HG02798 (cell line): ENCODE measurements at regions not wholly inside any gene's neighbourhood (a gene's known extent, or its start where the extent isn't known, plus 50 kb on each side); places are given as distances from the start of the nearest gene placed in this dataset.
"Not testable (repeated sequence)": the region's sequence is repeated elsewhere in the genome, so short reads cannot be mapped to it uniquely, and the experiment has no call there.

Experiments
- ATAC-seq: cut with Tn5 transposase; IDR thresholded peaks from one replicate; pipeline ENCODE4 v1.9.1; 2021; ENCODE audit warnings: mild to moderate bottlenecking; ENCODE audit not compliant: unreplicated experiment, poor library complexity

DNA sequence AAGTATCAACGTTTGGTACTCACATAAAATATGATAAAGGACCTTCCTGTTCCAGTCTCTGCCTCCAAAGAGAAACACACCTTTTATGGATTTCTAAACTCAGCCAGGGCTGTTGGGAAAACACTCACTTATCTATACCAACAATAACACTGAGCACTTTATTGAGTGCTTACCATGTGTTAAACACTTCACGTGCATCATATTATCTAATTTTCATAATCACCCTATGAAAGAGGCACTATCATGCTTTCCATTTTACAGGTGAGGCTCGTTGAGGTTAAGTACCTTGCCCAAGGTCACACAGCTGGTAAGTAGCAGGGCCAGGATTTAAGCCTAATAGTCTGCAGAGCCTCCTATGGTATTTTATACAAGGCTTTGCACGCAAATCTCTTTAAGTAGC, 251.5 kb upstream of the SOX9 start:
- no peak for ATAC-seq

DNA sequence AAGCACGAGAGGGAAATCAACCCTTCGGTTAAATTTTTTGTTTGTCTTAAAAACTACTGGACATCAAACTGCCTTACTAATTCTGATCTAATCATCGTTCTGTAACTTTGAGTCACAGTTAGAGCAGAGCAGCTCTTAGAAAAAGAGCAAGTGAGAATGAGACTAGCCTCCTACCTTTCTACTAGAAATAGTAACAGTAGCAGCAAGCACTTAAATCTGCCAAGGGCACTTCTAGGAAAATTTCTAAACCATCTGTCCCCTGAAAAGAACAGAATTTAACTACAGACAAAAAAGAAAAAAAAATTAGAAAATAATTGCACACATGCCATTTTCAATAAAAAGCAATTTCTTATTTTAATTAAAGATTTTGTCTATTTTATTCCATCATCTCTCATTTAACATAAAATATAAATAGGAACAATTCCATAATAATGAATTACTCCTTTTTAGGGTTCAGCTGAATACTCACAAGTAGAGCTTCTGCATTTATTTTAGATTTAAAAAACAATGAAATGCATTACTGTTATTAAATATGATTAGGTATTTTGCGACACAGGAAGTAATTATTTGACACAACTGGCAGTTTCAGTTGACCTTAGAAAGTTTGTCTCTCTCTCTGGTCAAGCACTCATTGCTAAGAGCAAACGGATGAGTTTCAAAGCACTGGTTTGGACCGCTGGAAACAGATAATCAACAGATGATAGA, 250.8 kb upstream of the SOX9 start:
- no peak for ATAC-seq

DNA sequence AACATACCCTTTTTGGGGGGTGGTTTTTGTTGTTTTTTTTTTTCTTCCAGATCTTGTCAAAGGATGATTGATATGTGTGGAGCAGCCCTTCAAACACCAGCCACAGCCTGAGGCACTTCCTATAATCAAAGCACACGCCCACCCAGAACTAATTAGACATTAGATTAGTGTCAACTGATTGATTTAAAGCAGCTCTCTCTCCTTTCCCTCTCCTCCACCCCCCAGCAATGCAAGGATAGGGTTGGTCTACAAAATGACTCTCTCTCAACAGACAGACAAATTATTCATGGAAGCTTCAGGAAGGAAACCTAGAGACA, 250.3 kb upstream of the SOX9 start:
- ATAC-seq: no peak

DNA sequence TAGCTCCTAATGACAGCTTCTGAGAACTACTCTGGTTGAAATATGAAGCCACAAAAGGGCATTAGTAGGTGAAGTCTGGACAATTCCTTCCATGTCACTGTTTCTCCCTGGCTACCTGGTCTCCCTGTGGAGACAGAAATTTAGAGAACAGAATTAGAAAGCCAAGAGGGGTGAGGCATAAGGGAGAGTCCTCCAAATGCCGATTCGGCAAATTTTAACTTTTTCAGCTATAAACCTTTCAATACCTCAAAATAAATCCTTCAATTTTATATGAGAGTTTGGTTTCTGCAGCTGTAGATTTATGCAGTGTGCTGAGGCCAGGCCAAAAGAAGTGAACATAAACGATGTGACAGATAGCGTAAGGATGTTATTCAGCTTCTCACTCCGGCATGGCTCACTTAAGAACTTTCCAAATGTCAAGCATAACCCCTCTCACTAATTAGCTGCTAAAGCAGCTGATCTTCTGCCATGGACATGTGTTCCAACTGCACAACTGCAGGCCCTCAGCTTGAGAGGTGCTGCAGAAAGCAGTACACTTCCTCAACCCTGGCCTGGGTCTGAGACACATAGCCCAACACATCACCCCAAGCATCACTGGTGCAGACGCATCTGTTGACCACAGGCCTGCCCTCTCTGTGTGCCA, 247.9 kb upstream of the SOX9 start:
- no peak for ATAC-seq

DNA sequence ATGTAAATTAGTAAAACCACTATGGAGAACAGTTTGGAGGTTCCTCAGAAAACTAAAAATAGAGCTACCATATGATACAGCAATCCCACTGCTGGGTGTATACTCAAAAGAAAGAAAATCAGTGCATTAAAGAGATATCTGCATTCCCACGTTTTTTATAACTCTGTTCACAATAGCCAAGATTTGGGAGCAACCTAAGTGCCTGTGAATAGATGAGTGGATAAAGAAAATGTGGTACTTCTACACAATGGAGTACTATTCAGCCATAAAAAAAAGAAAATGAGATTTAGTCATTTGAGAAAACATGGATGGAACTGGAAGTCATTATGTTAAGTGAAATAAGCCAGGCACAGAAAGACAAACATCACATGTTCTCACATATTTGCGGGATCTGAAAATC, 246.0 kb upstream of the SOX9 start:
- ATAC-seq: not testable (repeated sequence)

DNA sequence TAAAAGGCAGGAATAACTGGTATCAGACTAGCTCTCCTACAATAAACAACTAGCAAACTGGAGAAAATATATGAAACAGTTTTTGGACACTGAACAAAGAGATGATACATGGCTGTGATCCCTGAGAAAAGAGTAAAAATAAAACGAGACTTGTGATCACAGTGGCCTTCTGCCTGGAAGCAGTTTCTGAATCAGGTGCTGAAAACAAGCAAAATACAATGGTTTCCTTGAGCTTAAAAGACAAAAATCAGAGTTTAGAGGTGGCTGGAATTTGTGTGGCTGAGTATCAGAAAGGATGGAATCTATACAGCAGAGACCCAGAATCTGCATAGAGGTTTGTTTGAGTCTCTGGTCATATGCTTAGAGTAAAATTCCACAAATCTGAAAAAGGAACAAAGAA, 242.5 kb upstream of the SOX9 start:
- no peak for ATAC-seq

DNA sequence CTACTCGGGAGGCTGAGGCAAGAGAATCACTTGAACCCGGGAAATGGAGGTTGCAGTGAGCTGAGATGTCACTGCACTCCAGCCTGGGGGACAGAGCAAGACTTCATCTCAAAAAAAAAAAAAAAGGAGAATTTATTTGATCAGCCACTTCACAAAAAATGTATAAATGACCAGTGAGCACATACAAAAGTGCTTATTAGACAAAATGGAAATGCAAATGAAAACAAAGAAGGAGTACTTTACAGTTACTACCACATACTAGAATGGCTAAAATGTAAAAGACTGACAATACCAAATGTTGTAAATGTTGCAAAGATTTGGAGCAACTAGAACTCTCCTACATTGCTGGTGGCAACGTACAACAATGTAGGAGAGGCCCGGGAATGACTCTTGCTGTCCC, 241.8 kb upstream of the SOX9 start:
- no peak for ATAC-seq

DNA sequence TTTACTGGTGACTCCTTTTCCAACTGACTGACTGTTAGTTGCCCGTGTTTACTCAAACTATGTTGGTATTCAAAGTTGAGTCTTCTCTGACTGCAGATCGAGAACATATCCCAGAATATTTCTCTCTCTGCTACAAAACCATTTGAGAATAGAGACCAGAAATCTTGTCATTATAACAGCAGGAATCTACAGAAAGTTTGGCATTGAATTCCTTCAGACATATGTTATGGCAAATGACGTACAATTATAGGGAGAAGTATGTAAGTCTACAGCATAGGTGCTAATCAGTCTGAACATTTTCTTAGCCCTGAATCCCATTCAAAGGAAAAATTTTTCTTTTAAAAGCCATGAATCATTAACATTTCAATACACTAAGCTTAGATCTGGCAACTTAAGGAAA, 239.8 kb upstream of the SOX9 start:
- ATAC-seq: no peak

DNA sequence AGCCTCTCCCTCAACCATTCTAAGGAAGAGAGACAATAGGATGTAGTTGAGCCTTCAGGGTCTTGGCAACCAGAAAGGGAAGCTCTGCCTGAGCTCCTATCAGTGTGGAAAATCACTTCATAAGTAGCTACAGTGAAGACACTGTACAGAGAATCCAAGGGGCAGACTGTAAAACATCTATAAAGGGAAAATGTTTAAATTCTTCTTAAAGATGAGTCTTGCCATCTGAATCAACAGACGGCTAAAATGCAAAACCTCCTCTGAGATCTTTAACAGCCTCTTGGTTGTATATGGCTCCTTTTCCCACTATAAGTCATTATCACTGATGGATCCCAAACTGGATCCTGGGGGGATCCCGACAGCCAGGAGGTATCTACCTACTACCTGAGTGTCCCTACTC, 239.2 kb upstream of the SOX9 start:
- no peak for ATAC-seq

DNA sequence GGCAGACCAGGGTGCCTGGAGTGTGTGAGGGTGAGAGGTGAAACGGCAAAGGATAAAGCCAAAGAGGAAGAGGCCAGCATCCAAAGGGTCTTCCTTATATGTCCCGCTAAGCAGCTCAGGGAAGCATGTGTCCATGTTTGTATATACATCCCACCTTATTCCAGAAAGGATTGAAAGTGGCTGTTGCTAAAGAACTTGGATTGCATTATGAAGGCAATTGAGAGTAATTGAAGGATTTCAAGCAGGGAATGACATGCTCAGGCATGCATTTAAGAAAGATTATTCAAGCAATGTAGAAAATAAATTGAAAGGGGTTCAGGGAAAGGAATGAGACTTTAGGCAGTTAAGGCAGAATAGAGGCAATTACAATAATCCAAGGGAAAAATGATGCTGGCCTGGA, 237.6 kb upstream of the SOX9 start:
- ATAC-seq: no peak

DNA sequence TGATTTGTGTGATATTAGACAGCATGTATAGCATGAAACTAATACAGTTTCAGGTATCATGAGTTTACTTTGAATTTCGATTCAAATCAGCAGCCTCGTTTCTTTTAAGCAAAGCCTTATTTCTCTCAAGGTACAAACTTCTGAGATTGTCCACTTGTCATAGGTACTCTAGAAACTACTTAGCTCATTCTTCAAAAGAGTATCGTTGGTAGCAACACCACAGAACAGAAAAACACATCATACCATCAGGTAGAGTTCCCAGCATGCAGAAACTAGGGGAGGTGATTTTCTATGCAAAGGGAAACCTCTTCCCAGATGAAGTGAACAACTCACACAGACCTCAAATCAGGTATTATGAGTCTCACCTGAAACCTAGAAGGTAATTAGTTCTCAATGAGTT, 237.0 kb upstream of the SOX9 start:
- no peak for ATAC-seq

DNA sequence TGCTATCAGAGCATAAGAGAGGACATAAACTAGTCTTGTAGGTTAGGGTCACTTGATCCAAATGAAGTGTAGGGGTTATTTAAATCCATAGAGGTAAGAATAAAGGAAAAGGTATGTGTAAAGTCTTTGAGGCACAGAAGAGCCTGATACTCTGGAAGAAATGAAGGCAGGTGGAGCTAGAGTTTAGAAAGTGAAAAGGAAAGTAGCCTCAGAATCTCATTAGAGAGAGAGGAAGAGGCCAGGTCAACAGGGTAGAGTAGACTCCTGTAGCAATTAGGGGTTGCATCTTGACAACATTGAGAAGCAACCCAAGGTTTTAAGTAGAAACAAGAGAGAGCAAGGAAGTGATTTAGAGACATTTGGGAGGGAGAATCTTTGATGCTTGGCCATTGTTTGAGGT, 235.2 kb upstream of the SOX9 start:
- peak; percentile 55 for ATAC-seq

DNA sequence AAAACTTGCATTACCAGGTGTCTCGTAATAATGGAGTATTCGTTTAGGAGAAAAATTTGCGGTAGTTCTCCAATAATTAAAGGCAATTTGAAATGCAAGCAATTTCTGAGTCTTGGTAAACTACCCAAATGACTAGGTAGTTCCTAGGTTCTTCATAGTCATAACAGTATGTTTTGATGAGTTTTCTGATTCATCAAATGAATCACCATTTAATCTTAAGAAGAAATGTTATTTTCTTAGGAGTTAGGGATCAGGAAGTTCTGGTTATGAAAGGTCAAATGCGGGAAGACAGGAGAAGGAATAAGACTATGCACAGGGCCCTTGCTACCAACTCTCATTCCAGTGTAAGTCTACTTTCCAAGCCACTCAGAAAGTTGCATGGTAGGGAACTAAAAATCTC, 221.5 kb upstream of the SOX9 start:
- ATAC-seq: no peak

DNA sequence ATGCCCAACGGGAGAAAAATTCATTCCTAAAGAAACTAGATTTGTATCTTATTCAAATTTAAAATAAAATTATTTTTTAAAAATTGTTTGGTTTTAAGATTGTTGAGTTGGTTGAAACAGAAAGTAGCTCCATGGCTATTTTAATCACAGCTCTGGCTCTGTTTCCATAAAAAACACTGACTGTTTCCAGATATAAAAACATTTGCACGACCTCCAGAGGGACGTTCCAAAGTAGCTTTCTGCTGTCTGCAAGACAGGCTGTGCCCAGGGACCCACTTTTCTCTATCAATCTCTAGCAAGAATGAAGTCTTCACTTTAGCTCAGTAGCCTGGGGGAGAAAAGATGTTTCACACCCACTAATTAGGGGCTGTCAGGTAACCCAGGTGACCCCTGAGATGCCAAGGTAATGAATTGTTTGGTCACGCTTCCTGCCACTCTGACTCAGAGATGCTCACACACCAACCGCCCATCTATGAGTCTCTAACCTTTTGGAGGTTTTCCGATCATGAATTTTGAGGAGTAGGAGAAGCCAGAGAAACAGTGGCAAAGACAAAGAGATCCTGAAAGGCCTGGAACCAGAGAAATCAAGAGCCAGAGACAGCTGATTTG, 220.1 kb upstream of the SOX9 start:
- no peak for ATAC-seq

DNA sequence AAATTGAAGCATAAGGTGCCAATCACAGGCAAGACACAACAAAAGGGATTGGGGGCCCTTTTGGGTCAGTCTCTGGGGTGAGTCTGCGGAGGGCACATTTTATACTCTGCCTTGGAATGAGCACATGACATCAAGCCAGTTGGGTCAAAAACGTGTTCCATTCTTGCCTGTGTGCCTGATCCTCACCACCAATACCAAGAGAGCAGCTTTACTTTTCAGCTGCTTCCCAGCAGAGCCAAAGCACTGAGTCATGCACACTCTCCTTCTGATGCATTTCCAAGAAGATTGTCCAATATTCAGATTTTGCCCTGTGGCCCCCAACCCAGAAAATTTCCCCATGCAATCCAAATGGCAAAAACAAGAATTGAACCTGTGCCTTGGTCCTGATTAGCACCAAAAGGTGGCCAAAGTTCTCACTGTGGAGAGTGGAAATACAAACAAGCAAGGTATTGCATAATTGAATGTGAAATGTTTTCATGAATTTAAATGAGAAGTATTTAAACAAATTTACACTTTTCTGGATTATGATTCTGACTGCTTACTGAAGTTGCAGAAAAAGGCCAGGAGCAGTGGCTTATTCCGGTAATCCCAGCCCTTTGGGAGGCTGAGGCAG, 217.8 kb upstream of the SOX9 start:
- ATAC-seq: no peak

DNA sequence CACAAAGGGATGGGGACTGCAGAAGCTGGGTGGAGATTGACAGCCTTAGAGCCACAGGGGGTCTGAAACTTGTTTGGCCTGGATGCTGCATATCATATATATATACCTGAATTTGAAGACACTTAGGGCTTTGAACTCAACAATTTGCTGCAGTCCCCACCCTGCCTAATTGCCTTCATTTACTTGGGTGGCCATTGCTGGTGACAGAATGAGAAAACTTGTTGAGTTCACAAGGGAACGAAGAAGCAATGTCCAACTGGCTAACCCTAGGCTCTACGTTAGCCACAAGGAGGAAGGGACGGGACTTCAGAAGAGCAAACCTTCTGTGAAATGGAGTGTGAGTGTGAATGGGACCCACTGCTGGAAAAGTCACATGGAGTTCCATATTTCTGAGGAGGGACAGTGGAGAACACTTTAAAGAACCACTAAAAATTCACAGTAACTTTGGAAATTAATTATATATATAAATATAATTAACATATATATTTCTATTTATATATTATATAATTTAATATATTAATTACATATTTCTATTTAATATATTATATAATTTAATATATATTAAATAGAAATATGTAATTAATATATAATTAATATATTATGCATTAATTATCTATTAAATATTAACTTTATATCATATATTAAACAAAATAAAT, 215.3 kb upstream of the SOX9 start:
- ATAC-seq: no peak

DNA sequence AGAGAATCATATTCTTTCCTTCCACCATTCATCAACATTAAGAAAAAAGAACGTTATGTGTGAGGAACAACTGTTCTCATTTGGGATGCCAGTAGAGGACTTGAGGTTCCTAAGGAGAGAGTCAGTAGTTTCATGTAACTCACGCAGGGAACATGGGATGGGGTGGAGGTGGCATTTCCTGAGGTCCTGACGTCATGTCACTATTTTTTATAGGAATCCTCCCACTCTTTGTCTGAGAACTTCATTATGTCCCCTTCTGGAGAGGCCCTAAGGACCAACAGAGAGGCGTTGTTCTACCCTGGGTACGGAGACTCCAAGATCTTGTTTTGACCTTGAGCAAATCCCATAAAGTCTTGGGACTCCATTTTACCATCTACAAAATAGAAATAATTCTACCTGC, 211.7 kb upstream of the SOX9 start:
- no peak for ATAC-seq

DNA sequence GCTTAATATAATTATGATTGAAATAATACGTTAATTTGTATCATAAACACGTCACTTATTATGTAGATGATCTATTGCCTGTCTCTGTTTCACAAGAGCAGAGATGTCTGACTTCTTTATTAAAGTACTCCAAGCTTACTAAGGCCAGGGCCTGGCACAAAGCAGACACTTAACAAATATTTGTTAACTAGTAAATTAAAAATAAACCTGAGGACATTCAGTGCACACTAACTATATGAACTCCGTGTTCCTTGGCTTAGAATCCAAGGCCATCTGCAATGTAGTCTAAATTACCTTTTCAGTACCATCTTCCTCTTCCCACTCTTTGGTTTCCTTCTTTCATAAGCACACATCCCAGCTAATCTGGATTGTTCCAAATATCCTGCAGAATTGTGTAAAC, 210.8 kb upstream of the SOX9 start:
- ATAC-seq: no peak

DNA sequence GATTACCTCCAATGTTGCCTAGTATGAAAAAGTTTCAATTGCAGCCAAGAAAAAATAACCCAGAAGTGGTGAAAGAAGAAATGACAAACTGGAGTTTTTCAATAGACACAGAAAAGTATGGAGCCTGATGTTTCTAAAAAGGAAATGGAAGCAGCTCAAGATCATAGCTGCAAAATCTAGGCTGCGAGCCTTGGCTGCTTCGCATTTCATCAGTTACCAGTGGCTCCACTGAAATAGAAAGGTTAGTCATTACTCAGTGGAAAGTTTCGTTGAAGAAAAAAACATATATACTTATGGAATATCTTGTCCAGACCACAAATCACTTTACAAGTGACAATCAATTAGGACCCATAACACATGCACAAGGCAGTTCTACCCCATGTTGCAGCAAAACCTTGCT, 206.8 kb upstream of the SOX9 start:
- ATAC-seq: no peak

DNA sequence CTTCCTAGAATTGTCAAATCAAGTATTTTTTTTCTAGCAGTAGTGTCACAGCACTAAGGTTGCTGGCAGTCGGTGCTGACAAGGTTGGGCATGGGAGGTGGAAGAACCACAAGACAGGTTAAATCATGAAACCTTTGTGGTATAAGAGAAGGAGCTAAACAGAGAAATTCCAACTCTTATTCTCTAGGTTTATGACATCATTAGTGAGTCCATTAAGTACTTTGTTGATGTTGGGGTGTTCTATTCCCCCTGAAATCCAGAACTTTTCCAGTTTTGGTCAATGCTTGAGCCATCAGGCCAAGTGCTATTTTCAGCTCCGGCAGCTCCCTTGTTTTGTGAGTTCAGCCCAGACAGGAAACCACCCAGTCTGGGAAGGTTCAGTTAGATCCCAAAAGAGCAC, 206.0 kb upstream of the SOX9 start:
- no peak for ATAC-seq

DNA sequence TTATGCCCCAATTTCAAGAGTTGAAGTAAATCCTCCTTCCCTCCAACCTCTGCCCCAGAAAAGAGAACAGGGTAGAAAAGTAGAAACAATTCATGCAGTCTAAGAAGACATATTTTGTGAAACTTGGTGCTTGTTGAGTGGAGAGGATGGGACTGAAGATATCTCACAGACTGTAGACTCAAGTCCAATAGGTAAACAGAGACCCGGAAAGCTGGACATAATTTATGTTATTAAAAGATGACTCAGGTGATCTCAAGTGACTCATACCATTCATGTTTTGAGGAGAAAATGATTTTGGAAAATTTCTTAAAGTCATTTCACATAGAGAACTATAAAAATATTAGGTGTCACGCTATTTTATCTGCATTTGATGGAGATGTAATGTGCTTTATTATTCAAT, 203.1 kb upstream of the SOX9 start:
- ATAC-seq: no peak
